ENCODE measurements at regions not wholly inside any gene's neighbourhood (a gene's known extent, or its start where the extent isn't known, plus 50 kb on each side); places are given as distances from the start of the nearest gene placed in this dataset.

DNA sequence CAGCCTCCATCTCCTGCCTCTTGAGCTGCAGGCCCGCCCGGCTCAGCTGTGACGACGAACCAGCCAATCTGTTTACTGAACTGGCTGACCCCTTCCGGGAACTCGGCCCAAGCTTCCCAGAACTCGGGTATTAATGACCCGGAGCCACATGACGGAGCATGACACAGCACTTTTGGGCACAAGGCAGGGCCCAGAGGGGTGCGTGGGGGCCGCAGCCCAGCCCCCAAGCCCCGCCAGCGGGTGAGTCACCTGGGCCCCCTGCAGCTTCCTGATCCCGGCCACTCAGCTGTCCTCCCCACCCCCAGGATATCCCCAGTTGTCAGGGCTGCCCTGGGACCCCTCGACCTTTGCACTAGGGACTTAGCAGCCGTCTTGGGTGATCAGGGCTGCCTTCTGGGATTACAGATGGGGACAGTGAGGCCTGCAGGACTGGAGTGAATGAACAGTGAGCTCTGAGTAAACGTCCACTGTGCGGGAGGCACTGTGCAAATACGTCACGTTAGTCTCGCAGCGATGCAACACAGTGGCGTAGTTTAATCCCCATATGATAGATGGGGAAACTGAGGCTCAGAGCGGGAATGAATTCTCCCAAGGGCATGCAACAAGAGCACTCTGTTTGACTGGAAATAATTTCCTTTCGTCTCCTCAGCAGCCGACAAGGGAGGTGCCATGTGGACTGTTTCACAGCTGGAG, 102.1 kb downstream of the CEBPB start (continued):
- peak; percentile 45 for TF ChIP-seq HNRNPLL (IDR thresholded peaks at IDR 0.05; ENCODE audit: low read depth, low read length, poor library complexity, severe bottlenecking)
- no peak for TF ChIP-seq KLF1 (tag; IDR thresholded peaks at IDR 0.05)
- TF ChIP-seq CREM (IDR thresholded peaks at IDR 0.05; ENCODE audit: low read depth) = peak; percentile 87
- TF ChIP-seq, protein P1, sequence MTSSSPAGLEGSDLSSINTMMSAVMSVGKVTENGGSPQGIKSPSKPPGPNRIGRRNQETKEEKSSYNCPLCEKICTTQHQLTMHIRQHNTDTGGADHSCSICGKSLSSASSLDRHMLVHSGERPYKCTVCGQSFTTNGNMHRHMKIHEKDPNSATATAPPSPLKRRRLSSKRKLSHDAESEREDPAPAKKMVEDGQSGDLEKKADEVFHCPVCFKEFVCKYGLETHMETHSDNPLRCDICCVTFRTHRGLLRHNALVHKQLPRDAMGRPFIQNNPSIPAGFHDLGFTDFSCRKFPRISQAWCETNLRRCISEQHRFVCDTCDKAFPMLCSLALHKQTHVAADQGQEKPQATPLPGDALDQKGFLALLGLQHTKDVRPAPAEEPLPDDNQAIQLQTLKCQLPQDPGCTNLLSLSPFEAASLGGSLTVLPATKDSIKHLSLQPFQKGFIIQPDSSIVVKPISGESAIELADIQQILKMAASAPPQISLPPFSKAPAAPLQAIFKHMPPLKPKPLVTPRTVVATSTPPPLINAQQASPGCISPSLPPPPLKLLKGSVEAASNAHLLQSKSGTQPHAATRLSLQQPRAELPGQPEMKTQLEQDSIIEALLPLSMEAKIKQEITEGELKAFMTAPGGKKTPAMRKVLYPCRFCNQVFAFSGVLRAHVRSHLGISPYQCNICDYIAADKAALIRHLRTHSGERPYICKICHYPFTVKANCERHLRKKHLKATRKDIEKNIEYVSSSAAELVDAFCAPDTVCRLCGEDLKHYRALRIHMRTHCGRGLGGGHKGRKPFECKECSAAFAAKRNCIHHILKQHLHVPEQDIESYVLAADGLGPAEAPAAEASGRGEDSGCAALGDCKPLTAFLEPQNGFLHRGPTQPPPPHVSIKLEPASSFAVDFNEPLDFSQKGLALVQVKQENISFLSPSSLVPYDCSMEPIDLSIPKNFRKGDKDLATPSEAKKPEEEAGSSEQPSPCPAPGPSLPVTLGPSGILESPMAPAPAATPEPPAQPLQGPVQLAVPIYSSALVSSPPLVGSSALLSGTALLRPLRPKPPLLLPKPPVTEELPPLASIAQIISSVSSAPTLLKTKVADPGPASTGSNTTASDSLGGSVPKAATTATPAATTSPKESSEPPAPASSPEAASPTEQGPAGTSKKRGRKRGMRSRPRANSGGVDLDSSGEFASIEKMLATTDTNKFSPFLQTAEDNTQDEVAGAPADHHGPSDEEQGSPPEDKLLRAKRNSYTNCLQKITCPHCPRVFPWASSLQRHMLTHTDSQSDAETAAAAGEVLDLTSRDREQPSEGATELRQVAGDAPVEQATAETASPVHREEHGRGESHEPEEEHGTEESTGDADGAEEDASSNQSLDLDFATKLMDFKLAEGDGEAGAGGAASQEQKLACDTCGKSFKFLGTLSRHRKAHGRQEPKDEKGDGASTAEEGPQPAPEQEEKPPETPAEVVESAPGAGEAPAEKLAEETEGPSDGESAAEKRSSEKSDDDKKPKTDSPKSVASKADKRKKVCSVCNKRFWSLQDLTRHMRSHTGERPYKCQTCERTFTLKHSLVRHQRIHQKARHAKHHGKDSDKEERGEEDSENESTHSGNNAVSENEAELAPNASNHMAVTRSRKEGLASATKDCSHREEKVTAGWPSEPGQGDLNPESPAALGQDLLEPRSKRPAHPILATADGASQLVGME (CRISPR knock-in tag; IDR thresholded peaks at IDR 0.05) = 0 out of 2 replicates have a peak, but pooled peaks have one; percentile 51
- TF ChIP-seq SIN3A (IDR thresholded peaks at IDR 0.05; ENCODE audit: borderline replicate concordance in 2 of 2, control insufficient read depth in 1 of 2, low read depth in 2 of 2, low read length in 2 of 2) = peak in 1 of 2 experiments; percentile 61; a peak in 3 of 4 replicates
- TF ChIP-seq ZNF41 (CRISPR knock-in tag; conservative IDR thresholded peaks at IDR 0.05) = peak; percentile 19; the same call in 1 of the 2 replicates
- TF ChIP-seq PHF21A (IDR thresholded peaks at IDR 0.05; ENCODE audit: borderline replicate concordance, low read depth) = peak; percentile 96
- TF ChIP-seq RAD21 (CRISPR knock-in tag; conservative IDR thresholded peaks at IDR 0.05 in 1 of 2, IDR thresholded peaks at IDR 0.05 in 1 of 2) = peak; percentile 21 to 32; a peak in 3 of 4 replicates
- TF ChIP-seq TEAD1 (CRISPR knock-in tag; IDR thresholded peaks at IDR 0.05) = peak in 1 of 2 experiments; percentile 53; a peak in 1 of 4 replicates
- TF ChIP-seq ATF1 (CRISPR knock-in tag; IDR thresholded peaks at IDR 0.05) = no peak
- peak; percentile 95 for TF ChIP-seq ATF1 (tag; IDR thresholded peaks at IDR 0.05)
- TF ChIP-seq ZNF79 (CRISPR knock-in tag; IDR thresholded peaks at IDR 0.05; ENCODE audit: low read depth) = peak; percentile 51; the same call in 1 of the 2 replicates
- TF ChIP-seq HDAC3 (IDR thresholded peaks at IDR 0.05; ENCODE audit: borderline replicate concordance, partially characterized antibody) = peak; percentile 95
- TF ChIP-seq HDAC6 (IDR thresholded peaks at IDR 0.05; ENCODE audit: low read depth, low read length) = no peak

Measured in K562 (cell line).